Keratinocyte (primary cell): ENCODE measurements at regions not wholly inside any gene's neighbourhood (a gene's known extent, or its start where the extent isn't known, plus 50 kb on each side); places are given as distances from the start of the nearest gene placed in this dataset.
"Not testable (repeated sequence)": the region's sequence is repeated elsewhere in the genome, so short reads cannot be mapped to it uniquely, and the experiment has no call there.

Experiments used
- DNase-seq: peaks from one replicate; pipeline ENCODE4 v3.0.0-alpha.2; 2011; ENCODE audit warnings: low read depth, missing footprints, low spot score
- FAIRE-seq: peaks from 2 replicates; lab custom pipeline; 2011; peaks lifted over from hg19 to GRCh38; lab: Jason Lieb, UNC
- H2AFZ ChIP-seq: 2 replicates; pipeline ENCODE4 v1.6.0; 2012; ENCODE audit warnings: low read length, control low read depth, inconsistent platforms; ENCODE audit not compliant: control insufficient read depth
- H3K27ac ChIP-seq: 2 replicates; pipeline ENCODE4 v1.5.1; 2011; ENCODE audit warnings: low read length; ENCODE audit not compliant: control insufficient read depth, insufficient read depth
- H3K27me3 ChIP-seq: 3 replicates; pipeline ENCODE4 v1.6.0; 2011; ENCODE audit warnings: low read length; ENCODE audit not compliant: control insufficient read depth, insufficient read depth; ENCODE audit errors: extremely low read depth
- H3K36me3 ChIP-seq, 2 experiments: 2 replicates in 1 of 2; 3 replicates in 1 of 2; pipeline ENCODE4 v1.5.1; 2011; ENCODE audit warnings: low read length in 2 of 2, mild to moderate bottlenecking in 1 of 2; ENCODE audit not compliant: control insufficient read depth in 2 of 2, insufficient read depth in 2 of 2; ENCODE audit errors: extremely low read depth in 1 of 2
- H3K4me1 ChIP-seq: 3 replicates; pipeline ENCODE4 v1.5.1; 2011; ENCODE audit warnings: low read length; ENCODE audit not compliant: control insufficient read depth, insufficient read depth; ENCODE audit errors: extremely low read depth
- H3K4me2 ChIP-seq: 3 replicates; pipeline ENCODE4 v1.6.0; 2011; ENCODE audit warnings: low read depth, low read length; ENCODE audit not compliant: control insufficient read depth, insufficient read depth; ENCODE audit errors: extremely low read depth
- H3K4me3 ChIP-seq, 3 experiments: fragments of 200-600 bp in 1 of 3; sonication (generic) in 1 of 3; 2 replicates in 2 of 3; 3 replicates in 1 of 3; pipeline ENCODE4 v1.5.1; 2011 to 2016; ENCODE audit warnings: low read length in 3 of 3, mild to moderate bottlenecking in 3 of 3, control low read depth in 2 of 3, inconsistent platforms in 1 of 3, low read depth in 1 of 3, mixed read lengths in 1 of 3, mixed run types in 1 of 3, moderate library complexity in 1 of 3; ENCODE audit not compliant: control insufficient read depth in 2 of 3, insufficient read depth in 2 of 3; ENCODE audit errors: extremely low read depth in 1 of 3
- H3K79me2 ChIP-seq: 2 replicates; pipeline ENCODE4 v1.6.0; 2012; ENCODE audit warnings: low read length; ENCODE audit not compliant: control insufficient read depth, insufficient read depth
- H3K9ac ChIP-seq: 3 replicates; pipeline ENCODE4 v1.6.0; 2011; ENCODE audit warnings: low read length; ENCODE audit not compliant: control insufficient read depth, insufficient read depth; ENCODE audit errors: extremely low read depth
- H3K9me1 ChIP-seq: 3 replicates; pipeline ENCODE4 v1.6.0; 2011; ENCODE audit warnings: low read length; ENCODE audit not compliant: control insufficient read depth, insufficient read depth; ENCODE audit errors: extremely low read depth
- H3K9me3 ChIP-seq: 2 replicates; pipeline ENCODE4 v1.5.1; 2012; ENCODE audit warnings: low read depth, low read length; ENCODE audit not compliant: control insufficient read depth
- H4K20me1 ChIP-seq: 3 replicates; pipeline ENCODE4 v1.6.0; 2011; ENCODE audit warnings: low read length; ENCODE audit not compliant: control insufficient read depth, insufficient read depth; ENCODE audit errors: extremely low read depth
- CTCF ChIP-seq, 3 experiments: IDR thresholded peaks in 1 of 3; conservative IDR thresholded peaks in 1 of 3; optimal IDR thresholded peaks in 1 of 3; 2 replicates in 2 of 3; 3 replicates in 1 of 3; pipeline versions ENCODE3 to v1.5.1; 2011; ENCODE audit warnings: low read length in 3 of 3, mild to moderate bottlenecking in 3 of 3, moderate library complexity in 2 of 3, control low read depth in 1 of 3, inconsistent platforms in 1 of 3; ENCODE audit not compliant: insufficient read depth in 2 of 3; ENCODE audit errors: extremely low read depth in 1 of 3
- EZH2 ChIP-seq: IDR thresholded peaks from one replicate; pipeline ENCODE4 v1.6.1; 2012; ENCODE audit warnings: inconsistent platforms, mild to moderate bottlenecking, low read length, moderate library complexity
- dilution Hi-C: fragments of 300-500 bp; cut with MboI; formaldehyde crosslinking; loops from one replicate; pipeline ENCODE4 v1.7.0; 2020; ENCODE audit warnings: low sequenced_read_pairs; ENCODE audit not compliant: extremely low pct_ligation_motif_present

- dilution Hi-C loops = no loop called here
- Histone ChIP-seq H3K9me1 (no peaks in the 10 kb centered on the region), H4K20me1 (no peaks in the 10 kb centered on the region), H3K4me1 (no peaks in the 10 kb centered on the region), H3K9me3 (no peaks in the 10 kb centered on the region), H3K27ac (no peak overlapping the region), H3K27me3 (no peaks in the 10 kb centered on the region), H3K79me2 (no peaks in the 10 kb centered on the region), H3K4me3 (no peak overlapping the region), H2AFZ (no peak overlapping the region), H3K9ac (no peak overlapping the region), H3K36me3 (no peaks in the 10 kb centered on the region), H3K4me2 (no peak overlapping the region)
- FAIRE-seq (no peak), DNase-seq (no peak)
- TF ChIP-seq EZH2 (no peak), CTCF (optimal IDR thresholded peaks at IDR 0.05 in 1 of 3, IDR thresholded peaks at IDR 0.05 in 1 of 3, conservative IDR thresholded peaks at IDR 0.05 in 1 of 3; ENCODE audit: extremely low read depth in 1 of 3, insufficient read depth in 2 of 3, low read length in 3 of 3) (no peak)
These were observed 503.9 kb downstream of the IRS1 start for GRCh38 chr2:226295681-226296080.

- Histone ChIP-seq H3K4me3 (no peak overlapping the region), H3K27ac (no peak overlapping the region), H4K20me1 (no peaks in the 10 kb centered on the region), H3K4me2 (no peak overlapping the region), H3K36me3 (no peaks in the 10 kb centered on the region), H3K27me3 (no peaks in the 10 kb centered on the region), H3K4me1 (no peaks in the 10 kb centered on the region), H3K9me3 (no peaks in the 10 kb centered on the region), H3K9me1 (no peaks in the 10 kb centered on the region), H2AFZ (no peak overlapping the region), H3K9ac (no peak overlapping the region), H3K79me2 (no peaks in the 10 kb centered on the region)
- DNase-seq = no peak
- TF ChIP-seq EZH2 (no peak), CTCF (optimal IDR thresholded peaks at IDR 0.05 in 1 of 3, IDR thresholded peaks at IDR 0.05 in 1 of 3, conservative IDR thresholded peaks at IDR 0.05 in 1 of 3; ENCODE audit: extremely low read depth in 1 of 3, insufficient read depth in 2 of 3, low read length in 3 of 3) (no peak)
- no peak for FAIRE-seq
- dilution Hi-C loops = no loop called here
These were observed 504.5 kb downstream of the IRS1 start for GRCh38 chr2:226295123-226295522.

GRCh38 chr2:226291281-226291680, 508.3 kb downstream of the IRS1 start:
- H3K36me3 ChIP-seq, H4K20me1 ChIP-seq, H3K27ac ChIP-seq, FAIRE-seq, dilution Hi-C loops, H3K9ac ChIP-seq, H3K9me1 ChIP-seq, H3K9me3 ChIP-seq, H3K27me3 ChIP-seq, H3K4me1 ChIP-seq, DNase-seq, H3K4me2 ChIP-seq, H3K4me3 ChIP-seq, H3K79me2 ChIP-seq, H2AFZ ChIP-seq: not testable (repeated sequence)
